HG03045 (cell line): ENCODE measurements at regions not wholly inside any gene's neighbourhood (a gene's known extent, or its start where the extent isn't known, plus 50 kb on each side); places are given as distances from the start of the nearest gene placed in this dataset.

Source experiments
- ATAC-seq: cut with Tn5 transposase; IDR thresholded peaks from one replicate; pipeline ENCODE4 v1.9.1; 2021; ENCODE audit warnings: mild to moderate bottlenecking, moderate library complexity; ENCODE audit not compliant: unreplicated experiment

GRCh38 chr1:172944931-172945330 lies 105.8 kb downstream of the TNFSF18 start:
- ATAC-seq = no peak

- ATAC-seq = no peak
These were observed 103.8 kb downstream of the TNFSF18 start for GRCh38 chr1:172946814-172947507.

GRCh38 chr1:172948457-172948856 lies 102.3 kb downstream of the TNFSF18 start:
- no peak for ATAC-seq

- no peak for ATAC-seq
These were observed 101.6 kb downstream of the TNFSF18 start for GRCh38 chr1:172949096-172949495.

GRCh38 chr1:172950528-172950927 lies 100.2 kb downstream of the TNFSF18 start:
- ATAC-seq = no peak

- no peak for ATAC-seq
These were observed 98.9 kb downstream of the TNFSF18 start for GRCh38 chr1:172951730-172952365.

- ATAC-seq = no peak
These were observed 98.2 kb downstream of the TNFSF18 start for GRCh38 chr1:172952516-172952915.

- no peak for ATAC-seq
These were observed 96.1 kb downstream of the TNFSF18 start for GRCh38 chr1:172954476-172955150.

- no peak for ATAC-seq
These were observed 95.5 kb downstream of the TNFSF18 start for GRCh38 chr1:172955161-172955815.

GRCh38 chr1:172956871-172957270 lies 93.9 kb downstream of the TNFSF18 start:
- no peak for ATAC-seq

- ATAC-seq = no peak
These were observed 93.2 kb downstream of the TNFSF18 start for GRCh38 chr1:172957491-172957890.

GRCh38 chr1:172959571-172959970 lies 91.2 kb downstream of the TNFSF18 start:
- no peak for ATAC-seq

GRCh38 chr1:172960019-172960418 lies 90.7 kb downstream of the TNFSF18 start:
- no peak for ATAC-seq

- no peak for ATAC-seq
These were observed 90.1 kb downstream of the TNFSF18 start for GRCh38 chr1:172960454-172961208.

GRCh38 chr1:172964864-172965263 lies 85.9 kb downstream of the TNFSF18 start:
- ATAC-seq = no peak

GRCh38 chr1:172966844-172967540 lies 83.7 kb downstream of the TNFSF18 start:
- ATAC-seq = no peak

GRCh38 chr1:172967936-172968335 lies 82.8 kb downstream of the TNFSF18 start:
- ATAC-seq = no peak

GRCh38 chr1:172969611-172970010 lies 81.1 kb downstream of the TNFSF18 start:
- no peak for ATAC-seq

GRCh38 chr1:172970186-172970585 lies 80.6 kb downstream of the TNFSF18 start:
- no peak for ATAC-seq

- ATAC-seq = no peak
These were observed 79.5 kb downstream of the TNFSF18 start for GRCh38 chr1:172971241-172971640.
